ENCODE measurements at regions not wholly inside any gene's neighbourhood (a gene's known extent, or its start where the extent isn't known, plus 50 kb on each side); places are given as distances from the start of the nearest gene placed in this dataset.

DNA sequence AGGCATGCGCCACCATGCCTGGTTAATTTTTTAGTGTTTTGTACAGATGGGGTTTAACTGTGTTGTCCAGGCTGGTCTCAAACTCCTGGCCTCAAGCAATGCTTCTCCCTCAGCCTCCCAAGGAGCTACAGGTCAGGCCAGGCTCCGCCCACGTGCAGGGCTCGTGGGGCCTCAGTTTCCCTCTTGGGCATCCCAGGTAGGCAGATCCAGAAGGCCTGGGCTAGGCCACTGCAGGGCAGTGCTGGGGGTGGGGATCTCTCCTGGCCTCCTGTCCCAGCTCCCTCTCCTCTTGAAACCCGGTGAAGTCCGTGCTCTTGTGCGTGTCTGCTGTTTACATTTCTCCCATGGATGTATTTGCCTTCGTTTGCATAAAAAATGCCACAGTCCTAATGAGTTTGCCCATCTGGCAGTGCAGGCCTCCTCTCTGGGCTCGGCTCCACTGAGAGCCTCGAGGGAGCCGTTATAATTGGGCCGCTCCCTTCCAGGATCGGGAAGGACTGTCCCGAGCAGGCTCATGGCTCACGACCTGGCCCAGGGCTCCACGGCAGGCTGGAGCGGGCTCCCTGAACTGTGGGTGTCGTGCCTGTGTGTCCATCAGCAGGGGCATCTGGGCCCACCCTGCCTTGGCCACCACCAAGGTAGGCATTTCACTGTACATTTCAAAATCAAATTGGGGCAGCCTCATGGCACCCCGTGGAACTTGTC is 52.6 kb upstream of the RUFY1 start:
- intact Hi-C loops (cut with micrococcal nuclease) = no loop called here
- Mint-ChIP-seq H3K9me3 (peaks cover 11% of the 10 kb centered on the region), H3K4me1 (ENCODE audit: low read depth) (no peaks in the 10 kb centered on the region), H3K27me3 (peaks cover 9% of the 10 kb centered on the region), H3K4me3 (no peak overlapping the region), H3K27ac (no peak overlapping the region), H3K36me3 (ENCODE audit: low read depth) (no peaks in the 10 kb centered on the region)

DNA sequence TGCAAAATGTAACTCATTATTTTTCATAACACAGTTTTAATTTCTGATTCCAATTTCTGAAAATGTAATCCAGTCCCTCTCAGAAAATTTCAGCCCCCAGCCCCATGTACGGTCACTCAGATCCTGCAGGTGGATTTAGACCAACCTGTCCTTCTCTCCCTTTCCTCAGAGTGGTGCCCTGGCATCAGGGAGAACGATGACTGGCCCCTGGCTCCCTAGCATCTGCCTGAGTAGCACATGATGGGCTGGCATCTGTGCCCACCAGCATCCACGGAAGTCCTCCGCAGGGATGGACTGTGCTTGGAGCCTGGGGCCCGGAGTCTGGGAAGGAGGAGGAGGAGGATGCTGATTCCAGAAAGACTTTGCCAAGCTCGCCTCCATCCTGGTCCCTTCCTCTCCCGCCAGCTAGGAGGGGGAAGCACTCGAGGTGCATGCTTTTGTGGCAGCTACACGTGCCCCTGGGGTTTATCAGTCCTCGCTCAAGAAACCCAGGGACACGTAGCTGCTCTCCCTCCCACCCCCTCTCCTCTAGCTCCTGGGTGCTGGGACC is 54.4 kb upstream of the RUFY1 start:
- intact Hi-C loops (cut with micrococcal nuclease) = loop anchor here (2.0 kb wide), 1 partner anchor 637 kb away; the partner anchor contains the start of gene ZNF354B
- Mint-ChIP-seq H3K27ac (no peak overlapping the region), H3K4me3 (no peak overlapping the region), H3K9me3 (peaks cover 11% of the 10 kb centered on the region), H3K4me1 (ENCODE audit: low read depth) (peaks cover 5% of the 10 kb centered on the region), H3K36me3 (ENCODE audit: low read depth) (no peaks in the 10 kb centered on the region), H3K27me3 (peaks cover 10% of the 10 kb centered on the region)

DNA sequence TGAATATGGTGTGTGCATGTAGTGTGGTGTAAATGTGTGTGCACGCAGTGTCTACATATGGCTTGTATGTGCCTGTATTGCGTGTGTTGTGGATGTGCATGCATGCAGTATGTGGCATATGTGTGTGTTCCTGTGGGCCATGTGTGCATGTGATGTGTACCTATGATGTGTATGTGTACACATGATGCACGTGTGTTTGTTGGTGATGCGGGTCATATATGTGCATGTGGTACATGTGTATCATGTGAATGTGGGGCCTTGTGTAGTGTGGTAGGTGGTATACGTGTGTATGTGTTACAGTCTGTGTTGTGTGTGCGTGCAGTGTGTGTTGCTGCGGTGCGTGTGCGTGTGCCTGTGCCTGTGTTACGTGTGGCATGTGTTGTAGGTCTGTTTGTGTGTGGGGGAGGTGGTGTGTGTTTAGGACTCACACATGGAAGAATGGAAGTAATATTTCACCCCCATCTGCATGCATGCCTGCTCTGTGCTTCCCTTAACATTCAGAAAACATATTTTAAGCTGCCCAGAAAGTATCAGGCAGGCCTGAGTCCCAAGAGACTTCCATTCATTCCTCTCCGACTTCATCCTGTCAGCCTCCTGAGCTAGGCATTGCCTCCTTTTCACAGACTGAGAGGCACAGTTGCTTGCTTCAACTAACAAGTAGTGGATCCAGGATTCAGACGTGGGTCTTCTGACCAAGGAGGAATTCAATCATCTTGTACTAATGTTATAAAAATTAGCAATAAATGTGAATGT is 55.4 kb upstream of the RUFY1 start:
- H3K4me3 Mint-ChIP-seq = no peak overlapping the region
- peaks cover 5% of the 10 kb centered on the region for H3K4me1 Mint-ChIP-seq (ENCODE audit: low read depth)
- H3K9me3 Mint-ChIP-seq = peaks cover under 1% of the 10 kb centered on the region
- no peak overlapping the region for H3K27ac Mint-ChIP-seq
- peaks cover 17% of the 10 kb centered on the region for H3K27me3 Mint-ChIP-seq
- H3K36me3 Mint-ChIP-seq (ENCODE audit: low read depth) = no peaks in the 10 kb centered on the region
- intact Hi-C loops (cut with micrococcal nuclease) = loop anchor here (1.0 to 5.0 kb wide), 4 partner anchors 328 to 763 kb away; partner anchors contain the start of genes ZNF354A and ZNF354B

DNA sequence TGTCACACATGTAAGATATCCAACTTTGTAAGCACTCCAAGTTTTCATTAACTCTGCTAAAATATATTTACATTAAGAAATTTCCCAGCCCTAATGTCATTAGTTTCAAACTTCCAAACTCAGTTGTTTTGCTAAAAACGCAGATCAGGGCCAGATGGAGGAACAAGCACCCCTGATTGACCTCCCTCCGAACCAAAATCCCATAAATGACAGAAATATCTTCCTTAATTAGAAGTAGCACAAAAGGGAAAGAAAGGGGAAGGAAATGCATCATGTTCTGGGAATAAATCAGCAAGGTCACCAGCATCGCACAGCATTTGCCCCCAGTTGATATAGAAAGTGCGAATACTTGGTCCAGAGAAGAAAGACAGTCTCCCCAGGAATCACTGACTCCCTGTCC is 61.4 kb upstream of the RUFY1 start:
- Mint-ChIP-seq H3K9me3 (no peaks in the 10 kb centered on the region), H3K4me1 (ENCODE audit: low read depth) (peaks cover 19% of the 10 kb centered on the region), H3K27me3 (peaks cover 18% of the 10 kb centered on the region), H3K27ac (peak overlapping the region; percentile 59), H3K4me3 (peak overlapping the region; percentile 39), H3K36me3 (ENCODE audit: low read depth) (no peaks in the 10 kb centered on the region)
- intact Hi-C loops (cut with micrococcal nuclease) = no loop called here

DNA sequence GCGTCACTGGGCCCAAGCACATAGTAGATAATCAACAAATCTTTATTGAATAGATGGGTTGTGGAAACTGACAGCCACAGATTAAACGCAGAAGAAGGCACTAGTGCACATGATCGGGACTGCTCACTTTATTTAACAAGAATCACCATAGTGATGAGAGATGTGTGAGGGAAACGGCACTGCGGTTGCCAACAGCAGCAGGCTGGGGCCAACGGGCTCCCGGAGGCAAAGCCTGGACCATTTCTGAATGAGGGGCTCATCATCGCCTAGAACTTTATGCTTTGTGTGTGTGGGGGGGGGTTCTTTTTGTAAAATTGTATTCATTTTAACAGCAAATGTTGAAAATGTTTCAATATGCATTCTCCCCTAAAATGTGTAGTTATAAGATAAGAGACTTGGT is 61.9 kb upstream of the RUFY1 start:
- H3K4me1 Mint-ChIP-seq (ENCODE audit: low read depth) = peaks cover 19% of the 10 kb centered on the region
- H3K27me3 Mint-ChIP-seq = peaks cover 18% of the 10 kb centered on the region
- peak overlapping the region; percentile 59 for H3K27ac Mint-ChIP-seq
- H3K36me3 Mint-ChIP-seq (ENCODE audit: low read depth) = no peaks in the 10 kb centered on the region
- H3K4me3 Mint-ChIP-seq = no peak overlapping the region
- intact Hi-C loops (cut with micrococcal nuclease) = no loop called here
- no peaks in the 10 kb centered on the region for H3K9me3 Mint-ChIP-seq

DNA sequence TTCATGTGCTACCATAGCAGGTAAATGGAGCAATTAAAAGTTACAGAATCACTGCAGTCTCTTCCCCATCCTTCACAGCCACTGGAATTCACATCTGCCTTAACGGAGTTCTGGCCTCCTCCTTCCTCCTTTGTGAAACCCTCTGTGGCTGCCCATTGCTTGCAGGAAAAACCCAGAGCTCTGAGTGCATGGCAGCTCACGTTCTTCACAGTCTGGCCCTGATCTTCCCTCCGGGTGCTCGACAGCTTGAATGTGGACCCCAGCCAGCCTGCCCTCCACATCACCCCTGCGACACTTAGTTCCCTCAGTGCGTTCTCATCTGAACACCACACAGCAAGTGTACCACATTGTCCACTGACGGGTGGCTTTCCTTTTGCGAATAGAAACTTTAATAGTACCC is 63.2 kb upstream of the RUFY1 start:
- Mint-ChIP-seq H3K4me3 (no peak overlapping the region), H3K4me1 (ENCODE audit: low read depth) (peaks cover 19% of the 10 kb centered on the region), H3K27ac (no peak overlapping the region), H3K27me3 (peaks cover 18% of the 10 kb centered on the region), H3K36me3 (ENCODE audit: low read depth) (no peaks in the 10 kb centered on the region), H3K9me3 (no peaks in the 10 kb centered on the region)
- intact Hi-C loops (cut with micrococcal nuclease) = no loop called here

DNA sequence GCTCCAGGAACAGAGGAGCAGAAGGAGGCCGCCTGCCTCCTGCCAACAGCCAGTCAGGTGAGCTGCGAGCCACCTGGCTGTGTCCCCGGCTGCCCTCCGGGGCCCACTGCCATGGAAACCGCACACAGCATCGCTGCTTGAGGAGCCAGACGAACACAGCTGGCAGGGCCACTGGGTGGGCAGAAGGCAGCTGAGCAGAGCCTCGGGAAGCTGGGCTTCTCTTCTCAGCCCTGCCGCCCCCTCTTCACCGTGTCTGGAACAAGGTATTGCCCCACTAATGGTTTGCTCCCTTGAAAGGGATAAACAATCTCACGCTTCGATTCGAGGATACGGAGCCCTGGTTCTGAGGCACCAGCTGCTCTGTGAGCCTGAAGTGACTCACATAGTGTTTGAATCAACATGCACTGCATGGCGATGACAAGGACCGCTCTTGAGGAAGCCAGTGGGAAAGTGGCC is 63.7 kb upstream of the RUFY1 start:
- no peak overlapping the region for H3K4me3 Mint-ChIP-seq
- peaks cover 16% of the 10 kb centered on the region for H3K4me1 Mint-ChIP-seq (ENCODE audit: low read depth)
- peaks cover 18% of the 10 kb centered on the region for H3K27me3 Mint-ChIP-seq
- H3K36me3 Mint-ChIP-seq (ENCODE audit: low read depth) = no peaks in the 10 kb centered on the region
- intact Hi-C loops (cut with micrococcal nuclease) = no loop called here
- H3K27ac Mint-ChIP-seq = no peak overlapping the region
- H3K9me3 Mint-ChIP-seq = no peaks in the 10 kb centered on the region

DNA sequence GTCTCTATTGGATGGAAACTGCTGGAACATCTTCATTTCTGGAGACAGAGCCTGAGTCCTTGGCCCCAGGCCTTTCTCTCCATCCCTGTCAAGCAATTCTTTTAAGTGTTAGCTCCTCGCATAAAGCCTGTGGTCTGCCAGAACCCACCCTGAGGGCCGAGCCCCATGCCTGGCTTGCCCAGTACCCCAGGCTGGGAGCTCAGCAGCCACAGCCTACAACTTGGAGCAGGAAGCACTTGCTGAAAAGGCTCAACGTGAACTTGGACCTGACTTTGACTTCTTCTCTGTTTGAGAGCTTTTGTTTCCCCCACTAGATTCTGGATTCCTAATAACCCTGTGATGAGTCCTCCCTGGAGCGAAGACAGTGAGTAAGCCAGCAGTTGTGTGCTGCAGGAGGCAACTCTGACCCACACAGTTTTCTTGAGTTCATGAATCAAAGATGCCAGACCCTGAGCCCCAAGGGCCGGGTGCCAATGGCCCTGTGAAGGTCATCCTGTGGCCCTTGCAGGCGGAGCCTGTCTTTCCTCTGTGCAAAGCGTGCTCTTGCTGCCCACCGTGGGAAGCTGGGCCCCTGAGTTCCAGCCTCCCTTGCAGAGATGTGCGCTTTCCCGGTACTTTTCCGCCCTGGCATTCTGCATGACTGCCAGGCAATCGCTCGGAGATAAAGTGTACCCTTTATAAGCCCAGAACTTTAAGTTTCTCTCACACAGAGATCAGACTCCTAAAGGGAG is 64.3 kb upstream of the RUFY1 start:
- Mint-ChIP-seq H3K36me3 (ENCODE audit: low read depth) (no peaks in the 10 kb centered on the region), H3K27me3 (peaks cover 17% of the 10 kb centered on the region), H3K27ac (no peak overlapping the region), H3K4me1 (ENCODE audit: low read depth) (peaks cover 14% of the 10 kb centered on the region), H3K9me3 (no peaks in the 10 kb centered on the region), H3K4me3 (no peak overlapping the region)
- intact Hi-C loops (cut with micrococcal nuclease) = no loop called here

DNA sequence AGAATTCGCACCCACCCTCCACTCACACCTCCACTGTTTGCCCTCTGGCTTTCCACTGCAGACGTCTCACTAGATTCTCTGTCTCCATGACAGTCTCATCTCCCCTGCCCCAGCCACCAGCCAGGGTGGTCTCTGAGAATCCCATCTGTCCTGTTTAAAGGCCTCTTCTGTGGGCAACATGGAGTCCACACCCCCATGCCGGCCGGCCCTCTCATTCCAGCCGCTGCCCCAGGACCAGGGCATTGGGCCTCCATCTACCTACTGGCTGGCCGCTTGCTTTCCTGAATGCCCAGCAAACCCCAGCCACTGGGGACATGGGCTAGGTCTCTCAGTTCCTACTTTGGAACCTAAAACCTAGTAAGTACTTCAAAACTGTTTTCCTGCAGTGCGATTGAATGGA is 65.6 kb upstream of the RUFY1 start:
- intact Hi-C loops (cut with micrococcal nuclease) = no loop called here
- H3K4me1 Mint-ChIP-seq (ENCODE audit: low read depth) = peaks cover 14% of the 10 kb centered on the region
- H3K27ac Mint-ChIP-seq = no peak overlapping the region
- no peaks in the 10 kb centered on the region for H3K9me3 Mint-ChIP-seq
- H3K27me3 Mint-ChIP-seq = peaks cover 9% of the 10 kb centered on the region
- H3K36me3 Mint-ChIP-seq (ENCODE audit: low read depth) = no peaks in the 10 kb centered on the region
- no peak overlapping the region for H3K4me3 Mint-ChIP-seq

DNA sequence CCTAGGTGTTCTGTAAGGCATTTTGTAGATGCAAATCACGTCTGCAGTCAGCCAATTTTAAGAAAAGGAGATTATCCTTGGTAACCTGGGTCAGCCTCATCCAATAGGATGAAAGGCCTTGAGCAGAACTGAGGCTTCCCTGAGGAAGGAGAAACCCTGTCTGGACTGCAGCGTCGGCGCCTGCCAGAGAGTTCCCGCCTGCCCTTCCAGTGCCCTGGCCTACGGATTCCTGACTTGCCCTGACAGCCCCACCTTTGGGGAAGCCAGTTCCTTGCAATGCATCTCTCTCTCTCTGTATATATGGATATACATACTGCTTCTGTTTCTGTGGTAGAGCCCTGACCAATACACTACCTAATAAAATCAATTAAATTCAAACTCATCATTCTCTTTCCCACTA is 66.2 kb upstream of the RUFY1 start:
- no peak overlapping the region for H3K4me3 Mint-ChIP-seq
- intact Hi-C loops (cut with micrococcal nuclease) = no loop called here
- H3K27ac Mint-ChIP-seq = no peak overlapping the region
- no peaks in the 10 kb centered on the region for H3K36me3 Mint-ChIP-seq (ENCODE audit: low read depth)
- H3K4me1 Mint-ChIP-seq (ENCODE audit: low read depth) = peaks cover 11% of the 10 kb centered on the region
- peaks cover 5% of the 10 kb centered on the region for H3K27me3 Mint-ChIP-seq
- no peaks in the 10 kb centered on the region for H3K9me3 Mint-ChIP-seq

DNA sequence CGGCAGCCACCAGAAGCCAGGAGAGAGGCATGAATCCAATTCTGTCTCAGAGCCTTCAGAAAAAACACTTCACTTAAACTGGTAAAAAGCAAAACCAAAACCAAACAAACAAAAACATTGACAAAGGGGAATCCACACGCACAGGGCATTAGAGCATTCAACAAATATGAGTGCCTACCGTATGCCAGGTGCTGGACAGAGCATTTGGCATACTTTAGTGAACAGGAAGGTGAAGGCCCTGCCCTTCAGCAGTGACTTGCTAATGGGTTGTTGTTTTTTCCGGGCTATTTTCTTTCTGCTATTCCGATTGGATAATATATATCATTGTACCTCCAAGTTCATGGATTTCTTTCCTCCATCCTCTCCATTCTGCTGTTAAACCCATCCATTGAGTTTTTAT is 71.7 kb upstream of the RUFY1 start:
- intact Hi-C loops (cut with micrococcal nuclease) = no loop called here
- H3K36me3 Mint-ChIP-seq (ENCODE audit: low read depth) = no peaks in the 10 kb centered on the region
- peaks cover 13% of the 10 kb centered on the region for H3K4me1 Mint-ChIP-seq (ENCODE audit: low read depth)
- H3K9me3 Mint-ChIP-seq = no peaks in the 10 kb centered on the region
- peaks cover 5% of the 10 kb centered on the region for H3K27me3 Mint-ChIP-seq
- H3K4me3 Mint-ChIP-seq = no peak overlapping the region
- H3K27ac Mint-ChIP-seq = no peak overlapping the region

DNA sequence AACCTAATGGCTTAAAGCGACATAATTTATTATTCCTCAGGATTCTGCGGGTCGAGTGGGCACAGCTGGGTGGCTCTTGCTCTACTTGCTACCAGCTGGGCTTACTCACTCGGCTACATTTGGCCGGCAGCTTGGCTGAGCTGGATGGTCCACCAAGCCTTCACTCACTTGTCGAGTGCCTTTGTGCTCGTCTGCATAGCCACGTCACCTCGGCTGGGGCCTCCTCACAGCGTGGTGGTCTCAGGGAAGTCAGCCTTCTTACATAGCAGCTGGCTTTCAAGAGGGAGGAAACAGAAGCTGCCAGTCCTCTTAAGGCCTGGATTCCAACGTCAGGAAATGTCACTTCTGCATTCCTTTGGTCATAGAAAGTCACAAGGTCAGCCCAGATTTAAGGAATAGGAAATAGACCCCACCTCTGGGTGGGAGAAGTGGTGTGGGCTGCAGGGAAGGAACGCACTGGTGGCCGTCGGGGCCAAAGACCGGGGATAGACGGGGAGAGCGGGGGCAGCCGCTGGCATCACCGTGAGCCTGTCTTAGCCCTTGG is 75.1 kb upstream of the RUFY1 start:
- H3K9me3 Mint-ChIP-seq = no peaks in the 10 kb centered on the region
- H3K4me1 Mint-ChIP-seq (ENCODE audit: low read depth) = peaks cover 13% of the 10 kb centered on the region
- no peak overlapping the region for H3K4me3 Mint-ChIP-seq
- H3K36me3 Mint-ChIP-seq (ENCODE audit: low read depth) = no peaks in the 10 kb centered on the region
- peak overlapping the region; percentile 49 for H3K27ac Mint-ChIP-seq
- intact Hi-C loops (cut with micrococcal nuclease) = no loop called here
- peaks cover 5% of the 10 kb centered on the region for H3K27me3 Mint-ChIP-seq

DNA sequence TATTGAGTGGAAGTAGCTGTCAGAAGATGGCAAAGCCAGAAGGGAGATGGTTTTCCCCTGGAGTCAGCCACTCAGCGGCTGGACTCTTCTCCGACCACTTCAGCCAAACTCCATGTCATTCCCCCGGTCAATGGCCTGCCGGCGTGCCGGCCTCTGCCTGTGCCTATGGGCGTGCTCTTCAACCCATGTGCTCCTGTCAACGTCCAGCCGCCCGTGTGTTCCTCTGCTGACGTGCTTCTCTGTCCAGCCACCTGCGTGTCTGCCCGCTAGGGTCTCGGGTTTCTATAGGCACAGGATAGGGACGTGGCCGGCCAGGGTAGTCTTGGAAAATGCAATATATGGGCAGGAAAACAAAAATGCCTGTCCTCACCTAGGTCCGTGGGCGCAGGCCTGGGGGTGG is 77.7 kb upstream of the RUFY1 start:
- Mint-ChIP-seq H3K4me1 (ENCODE audit: low read depth) (peaks cover 13% of the 10 kb centered on the region), H3K27me3 (peaks cover 5% of the 10 kb centered on the region), H3K27ac (no peak overlapping the region)

More for the DNA sequence above, 77.7 kb upstream of the RUFY1 start:
- intact Hi-C loops (cut with micrococcal nuclease) = no loop called here
- no peaks in the 10 kb centered on the region for H3K9me3 Mint-ChIP-seq
- no peak overlapping the region for H3K4me3 Mint-ChIP-seq
- no peaks in the 10 kb centered on the region for H3K36me3 Mint-ChIP-seq (ENCODE audit: low read depth)

All from dendritic cell treated with granulocyte-macrophage colony-stimulating factor and Interleukin-4, amounts not matched to agents 40 ng/mL and 50 ng/mL, for 4 days (primary cell).